GM21576 (cell line): ENCODE measurements at regions not wholly inside any gene's neighbourhood (a gene's known extent, or its start where the extent isn't known, plus 50 kb on each side); places are given as distances from the start of the nearest gene placed in this dataset.
"Not testable (repeated sequence)": the region's sequence is repeated elsewhere in the genome, so short reads cannot be mapped to it uniquely, and the experiment has no call there.

ENCODE experiments used
- ATAC-seq: cut with Tn5 transposase; IDR thresholded peaks from one replicate; pipeline ENCODE4 v1.9.1; 2021; ENCODE audit warnings: mild to moderate bottlenecking, moderate library complexity; ENCODE audit not compliant: unreplicated experiment

DNA sequence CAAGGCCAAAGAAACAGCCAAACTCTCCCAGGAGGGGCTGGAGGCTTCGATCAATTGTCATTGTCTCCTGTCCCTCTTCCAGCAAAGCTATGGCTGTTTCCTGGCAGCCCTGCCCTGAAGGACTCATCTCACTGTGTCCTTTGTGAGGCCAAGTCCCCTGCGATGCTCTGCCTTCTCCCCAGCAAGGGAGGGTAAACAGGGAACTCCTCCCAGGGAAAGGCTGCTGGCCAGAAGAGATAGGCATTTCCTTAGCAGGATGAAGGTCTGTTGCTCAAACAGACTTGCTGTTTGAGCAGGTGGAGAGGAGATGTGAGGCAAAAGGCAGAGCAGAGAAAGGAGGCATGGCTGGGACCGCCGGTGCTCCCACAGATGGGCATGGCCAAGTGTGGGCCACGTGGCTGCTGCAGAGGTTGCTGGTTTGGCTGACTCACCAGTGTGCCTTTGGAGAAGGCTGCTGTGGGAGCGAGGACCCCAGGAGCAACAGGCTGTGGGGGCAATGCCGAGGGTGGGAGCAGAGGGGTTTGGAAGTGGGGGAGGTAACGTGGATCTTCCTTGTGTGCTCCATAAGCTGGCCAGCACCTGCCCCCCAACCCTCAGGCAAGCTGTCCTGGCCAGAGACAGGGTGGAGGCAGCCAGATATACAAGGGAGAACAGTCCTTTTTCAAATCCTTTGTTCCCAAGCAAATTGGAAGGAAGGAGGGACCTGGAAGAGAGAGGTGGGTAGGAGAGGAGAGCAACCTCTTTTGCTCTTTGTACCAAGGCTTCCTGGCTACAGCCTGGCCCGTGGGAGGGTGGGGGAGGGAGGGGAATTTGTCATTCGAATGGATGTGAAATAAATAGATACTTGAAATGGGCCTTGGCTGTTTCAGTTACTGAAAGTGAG lies 449.8 kb downstream of the SIPA1L2 start:
- no peak for ATAC-seq

DNA sequence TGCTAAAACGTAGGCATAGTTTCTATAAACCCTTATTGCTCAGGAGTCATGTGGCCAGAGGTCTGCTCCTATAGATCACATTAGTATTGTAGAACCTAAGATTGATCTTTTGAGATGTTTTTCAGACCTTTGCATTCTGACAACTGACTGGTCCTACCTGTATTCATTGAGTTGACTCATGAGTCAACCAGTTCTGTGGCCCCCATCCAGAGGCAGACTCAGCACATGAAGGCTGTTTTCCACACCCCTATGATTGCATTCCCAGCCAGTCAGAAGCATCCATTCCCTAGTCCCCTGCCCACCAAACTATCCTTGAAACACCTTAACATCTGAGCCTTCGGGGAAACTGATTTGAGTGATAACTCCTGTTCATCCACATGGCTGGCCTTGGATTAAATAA lies 451.7 kb downstream of the SIPA1L2 start:
- ATAC-seq: no peak

DNA sequence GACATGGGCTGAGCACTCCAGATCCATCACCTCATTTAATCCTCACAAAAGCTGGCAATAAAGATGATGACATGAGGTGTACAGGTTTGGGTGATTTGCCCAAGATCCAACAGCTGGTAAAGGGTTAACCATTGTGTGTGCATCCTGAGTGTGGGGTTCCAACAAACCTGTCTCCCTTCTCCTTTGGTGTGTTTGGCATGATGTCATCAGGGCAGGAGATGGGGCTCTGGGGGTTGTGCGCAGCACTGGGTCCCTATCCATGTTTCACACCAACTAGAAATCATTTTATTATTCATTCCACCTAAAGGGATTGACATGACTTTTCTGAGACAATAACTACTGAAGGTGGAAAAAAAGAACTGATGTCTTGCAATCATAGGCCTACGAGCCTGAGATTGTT lies 452.5 kb downstream of the SIPA1L2 start:
- ATAC-seq: no peak

DNA sequence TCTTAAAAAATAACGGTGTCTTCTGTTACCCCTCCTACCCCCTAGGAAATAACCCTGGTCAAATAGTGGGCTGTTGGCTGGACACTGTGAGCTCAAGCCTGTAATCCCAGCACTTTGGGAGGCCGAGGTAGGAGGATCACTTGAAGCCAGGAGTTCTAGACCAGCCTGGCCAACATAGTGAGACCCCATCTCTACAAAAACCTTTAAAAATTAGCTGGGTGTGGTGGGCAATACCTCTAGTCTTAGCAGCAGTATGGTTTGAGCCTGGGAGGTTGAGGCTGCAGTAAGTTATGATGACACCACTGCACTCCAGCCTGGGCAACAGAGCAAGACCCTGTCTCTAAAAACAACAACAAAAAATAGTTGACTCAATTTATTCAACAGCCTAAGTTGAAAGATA lies 453.7 kb downstream of the SIPA1L2 start:
- ATAC-seq: no peak

DNA sequence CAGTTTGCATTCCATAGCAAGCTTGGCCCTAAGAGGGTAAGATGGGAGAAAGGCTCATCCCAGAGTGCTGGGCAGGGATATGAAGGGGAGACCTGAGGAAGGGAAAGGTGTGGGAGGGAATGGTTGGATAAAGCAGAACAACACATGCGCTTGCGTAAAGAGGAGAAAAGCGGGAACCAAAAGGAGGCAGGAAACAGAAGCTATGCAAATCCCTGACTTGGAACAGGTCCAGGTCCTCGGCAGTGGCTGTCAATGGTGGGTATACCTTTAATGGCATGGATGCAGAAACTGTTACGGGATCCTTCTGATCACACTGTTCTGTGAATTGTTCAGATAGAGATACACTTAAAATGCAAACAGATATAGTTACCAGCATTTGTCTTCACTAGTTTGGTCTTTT lies 455.6 kb downstream of the SIPA1L2 start:
- ATAC-seq: no peak

DNA sequence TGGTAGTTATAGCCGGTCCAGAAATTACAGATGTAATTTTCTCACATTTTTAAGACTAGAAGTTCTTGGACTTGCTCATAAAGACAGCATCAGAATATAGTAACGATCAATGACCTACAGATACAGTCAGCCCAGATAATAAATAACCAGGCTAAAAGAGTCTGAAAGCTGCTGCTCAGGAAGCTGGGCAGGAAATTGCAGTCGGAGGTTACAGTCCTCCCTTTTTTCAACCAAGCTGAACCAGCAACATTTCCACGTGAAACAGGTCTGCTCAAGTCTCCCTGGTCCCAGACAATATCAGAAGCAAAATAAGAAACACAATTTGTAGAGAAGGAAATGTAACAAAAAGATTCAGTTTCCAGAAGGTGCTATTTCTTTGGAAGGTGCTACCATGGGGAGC lies 457.4 kb downstream of the SIPA1L2 start:
- ATAC-seq: no peak

DNA sequence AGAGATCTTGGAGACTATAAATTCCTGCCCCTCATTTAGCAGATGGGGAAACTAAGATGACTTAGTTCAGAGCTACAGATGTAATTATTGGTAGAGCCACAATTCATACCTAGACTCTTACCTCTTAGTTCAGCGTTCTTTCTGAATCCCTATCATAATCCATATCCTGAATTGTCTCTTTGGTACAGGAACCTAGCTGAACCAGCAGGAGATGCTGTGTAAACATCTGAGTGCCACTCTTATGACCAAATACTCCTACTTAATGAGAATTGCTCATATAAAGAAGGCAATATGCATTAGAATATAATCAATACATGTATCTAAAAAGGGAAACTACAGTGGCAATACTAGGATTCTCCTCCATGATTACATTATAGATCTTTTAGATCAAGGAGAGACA lies 459.0 kb downstream of the SIPA1L2 start:
- no peak for ATAC-seq

DNA sequence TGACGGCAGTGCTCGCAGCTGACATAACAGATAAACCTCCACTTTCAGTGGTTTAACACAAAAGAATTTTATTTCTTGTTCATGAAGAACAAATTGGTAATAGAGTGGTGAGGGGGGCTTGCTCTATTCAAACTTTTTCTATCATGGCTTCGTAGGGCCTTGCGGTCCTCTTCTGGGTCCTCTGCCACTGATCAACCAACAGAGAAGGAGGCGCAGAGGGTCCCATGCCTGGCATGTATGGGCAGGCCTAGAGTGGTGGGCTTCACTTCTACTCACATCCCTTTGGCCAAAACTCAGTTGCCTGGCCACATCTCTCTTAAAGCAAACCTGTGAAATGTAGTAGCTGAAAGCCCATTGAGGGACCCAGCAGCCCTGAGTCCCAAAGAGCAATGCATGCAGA lies 460.5 kb downstream of the SIPA1L2 start:
- no peak for ATAC-seq

DNA sequence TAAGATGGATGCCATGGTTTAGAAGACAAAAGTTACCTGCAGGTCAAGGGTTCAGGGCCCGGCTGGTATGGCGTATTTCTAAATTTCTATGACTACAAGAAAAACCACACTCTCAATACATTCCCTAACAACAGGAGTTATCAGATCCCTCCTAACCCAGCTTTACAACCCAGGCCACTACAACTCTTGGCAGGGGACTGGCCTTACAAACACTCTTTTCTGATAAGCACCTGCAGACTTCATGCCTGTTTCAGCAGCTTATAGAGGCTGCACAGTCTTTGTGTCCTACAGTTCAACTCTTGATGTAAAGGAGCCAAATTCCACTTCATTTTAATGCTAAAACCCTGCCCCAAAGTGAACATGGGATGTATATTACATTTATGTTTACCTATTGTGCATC lies 461.4 kb downstream of the SIPA1L2 start:
- no peak for ATAC-seq

DNA sequence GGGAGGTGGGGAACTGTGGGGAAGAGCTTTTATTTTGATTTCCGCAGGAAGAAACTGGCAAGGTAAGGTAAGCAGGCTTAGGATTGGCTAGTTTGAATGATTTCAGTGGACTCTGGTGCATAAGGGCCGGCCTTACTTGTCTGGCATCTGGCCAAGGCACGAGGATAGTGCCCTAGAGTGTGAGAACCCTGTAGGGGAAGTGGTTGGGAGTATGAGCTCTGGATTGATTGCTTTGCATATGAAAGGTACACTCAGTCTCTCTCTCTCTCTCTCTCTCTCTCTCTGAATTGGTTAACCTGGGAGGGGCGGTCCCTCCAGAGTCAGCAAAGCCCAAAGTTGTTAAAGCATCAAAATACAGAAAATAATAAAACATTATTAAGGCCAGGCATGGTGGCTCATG lies 463.0 kb downstream of the SIPA1L2 start:
- ATAC-seq: no peak

DNA sequence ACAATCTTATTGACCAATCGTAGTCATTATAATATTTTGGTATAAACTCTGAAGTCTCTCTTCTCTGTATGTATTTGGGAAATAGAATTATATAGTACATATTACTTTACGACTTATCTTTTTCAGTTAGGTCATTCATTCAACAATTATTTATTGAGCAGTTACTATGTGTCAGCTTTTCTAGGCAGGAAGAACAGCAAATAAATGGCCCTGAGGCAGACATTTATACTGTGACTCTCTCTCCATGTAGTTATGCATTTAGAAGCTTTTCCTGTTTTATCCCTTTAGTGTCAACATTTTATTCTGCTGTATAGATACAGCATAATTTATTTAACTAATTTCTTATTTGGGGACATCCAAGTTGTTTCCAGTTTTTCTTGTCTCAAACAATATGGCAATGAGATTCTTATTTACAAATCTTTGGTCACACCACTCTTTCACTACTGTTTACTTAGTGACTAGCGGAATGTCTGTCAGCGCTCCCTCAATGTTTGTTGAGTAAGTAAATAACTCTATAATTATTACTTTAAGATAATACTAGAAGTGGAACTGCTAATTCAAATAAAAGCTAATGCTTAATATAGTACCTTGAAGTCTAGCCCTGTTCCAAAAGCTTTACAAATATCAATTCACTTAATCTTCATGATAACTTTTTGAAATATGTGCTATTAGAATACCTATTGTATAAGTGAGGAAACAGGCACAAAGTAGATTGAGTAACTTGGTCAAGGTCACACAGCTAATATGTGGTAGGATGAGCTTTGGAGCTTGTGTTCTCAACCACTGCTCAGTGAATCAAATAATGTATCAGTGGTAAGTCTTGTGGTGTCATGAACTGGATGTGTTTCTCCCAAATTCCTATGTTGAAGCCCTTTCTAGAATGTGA lies 465.6 kb downstream of the SIPA1L2 start:
- no peak for ATAC-seq

DNA sequence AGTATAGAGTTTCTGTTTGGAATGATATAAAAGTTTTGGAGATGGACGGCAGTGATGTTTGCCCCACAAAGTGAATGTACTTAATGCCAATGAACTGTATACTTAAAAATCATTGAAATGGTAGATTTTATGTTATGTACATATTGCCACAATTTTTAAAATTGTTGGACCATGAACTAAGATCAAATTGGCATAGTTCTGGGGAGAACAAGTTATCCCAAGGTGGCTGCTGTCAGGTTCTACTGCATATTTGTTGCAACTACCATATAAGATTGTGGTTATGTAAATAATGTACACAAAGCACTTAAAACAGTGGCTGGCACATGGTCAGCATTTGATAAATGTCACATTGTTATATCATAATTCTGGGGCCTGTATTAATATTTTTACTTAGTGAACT lies 466.4 kb downstream of the SIPA1L2 start:
- ATAC-seq: no peak

DNA sequence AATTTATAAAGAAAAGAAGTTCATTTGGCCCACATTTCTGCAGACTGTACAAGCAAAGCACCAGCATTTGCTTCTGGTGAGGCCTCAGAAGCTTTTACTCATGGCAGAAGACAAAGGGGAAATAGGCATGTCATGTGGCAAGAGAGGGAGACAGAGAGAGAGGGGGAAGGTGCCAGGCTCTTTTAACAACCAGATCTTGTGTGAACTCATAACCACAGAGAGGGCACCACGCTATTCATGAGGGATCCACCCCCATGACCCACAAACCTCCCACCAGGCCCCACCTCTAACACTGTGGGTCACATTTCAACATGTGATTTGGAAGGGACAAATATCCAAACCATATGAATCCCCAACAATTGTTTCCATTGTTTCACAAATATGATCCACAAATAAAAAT lies 467.9 kb downstream of the SIPA1L2 start:
- no peak for ATAC-seq

DNA sequence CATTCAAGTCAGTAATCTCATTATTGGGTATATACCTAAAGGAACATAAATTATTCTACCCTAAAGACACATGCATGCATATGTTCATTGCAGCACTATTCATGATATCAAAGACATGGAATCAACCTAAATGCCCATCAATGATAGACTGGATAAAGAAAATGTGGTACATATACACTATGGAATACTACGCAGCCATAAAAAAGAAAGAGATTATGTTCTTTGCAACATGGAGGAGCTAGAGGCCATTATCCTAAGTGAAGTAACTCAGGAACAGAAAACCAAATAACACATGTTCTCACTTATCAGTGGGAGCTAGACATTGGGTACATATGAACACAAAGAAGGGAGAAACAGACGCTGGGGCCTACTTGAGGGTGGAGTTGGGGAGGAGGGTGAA lies 471.4 kb downstream of the SIPA1L2 start:
- not testable (repeated sequence) for ATAC-seq

DNA sequence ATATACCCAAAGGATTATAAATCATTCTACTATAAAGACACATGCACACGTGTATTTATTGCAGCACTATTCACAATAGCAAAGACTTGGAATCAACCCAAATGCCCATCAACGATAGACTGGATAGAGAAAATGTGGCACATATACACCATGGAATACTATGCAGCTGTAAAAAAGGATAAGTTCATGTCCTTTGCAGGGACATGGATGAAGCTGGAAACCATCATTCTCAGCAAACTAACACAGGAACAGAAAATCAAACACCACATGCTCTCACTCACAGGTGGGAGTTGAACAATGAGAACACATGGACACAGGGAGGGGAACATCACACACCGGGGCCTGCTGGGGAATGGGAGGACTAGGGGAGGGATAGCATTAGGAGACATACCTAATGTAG lies 473.9 kb downstream of the SIPA1L2 start:
- ATAC-seq: not testable (repeated sequence)

DNA sequence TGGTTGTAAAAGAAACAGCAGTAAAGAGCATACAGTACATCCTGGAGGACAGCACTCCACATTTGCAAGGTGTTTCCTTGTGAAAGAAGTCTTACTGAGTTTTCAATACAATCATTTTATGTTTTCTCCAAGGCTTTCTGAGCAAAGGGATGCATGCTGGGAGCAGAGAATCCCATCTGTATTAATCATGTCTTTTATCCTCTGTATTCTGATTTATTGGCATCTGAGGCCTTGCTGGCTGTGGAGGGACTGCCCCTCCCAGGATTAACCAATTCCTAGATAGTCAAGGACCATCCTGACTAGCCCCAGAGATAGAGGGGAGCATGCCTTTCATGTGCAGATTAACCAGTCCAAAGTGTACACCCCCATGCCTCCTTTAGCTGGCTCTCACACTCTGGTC lies 476.3 kb downstream of the SIPA1L2 start:
- no peak for ATAC-seq

DNA sequence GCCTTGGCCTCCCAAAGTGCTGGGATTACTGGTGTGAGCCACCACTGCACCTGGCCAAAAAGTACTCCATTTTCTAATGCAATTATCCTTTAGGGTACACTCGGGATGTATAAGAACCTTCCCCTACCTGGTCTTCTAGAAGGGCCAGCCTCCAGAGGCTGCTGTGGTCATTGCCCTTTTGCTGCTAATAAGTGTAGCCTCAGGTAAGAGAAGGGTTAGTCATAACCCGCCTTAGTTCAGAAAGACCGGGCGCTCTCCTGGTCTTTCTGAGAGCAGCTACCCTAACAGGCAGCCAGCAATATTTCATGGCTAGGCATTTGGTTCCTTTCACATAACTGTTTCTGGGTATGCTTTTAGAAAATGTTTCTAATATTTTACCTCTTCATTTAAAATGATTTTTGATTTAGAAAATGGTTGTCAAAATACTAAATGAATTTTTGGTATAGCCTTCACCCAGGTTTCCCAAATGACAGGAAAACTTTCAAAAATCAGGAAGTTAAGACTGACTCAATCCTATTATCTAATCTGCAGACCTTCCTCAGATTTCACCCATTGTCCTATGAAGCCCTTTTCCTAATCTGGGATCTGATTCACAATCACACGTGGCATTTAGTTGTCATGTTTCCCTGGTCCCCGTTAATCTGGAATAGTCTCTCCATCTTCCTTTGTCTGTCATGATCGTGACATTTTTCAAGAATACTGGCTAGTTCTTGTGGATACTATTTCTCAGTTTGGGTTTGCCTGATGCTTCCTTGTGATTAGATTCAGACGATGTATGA lies 479.0 kb downstream of the SIPA1L2 start:
- ATAC-seq: no peak

DNA sequence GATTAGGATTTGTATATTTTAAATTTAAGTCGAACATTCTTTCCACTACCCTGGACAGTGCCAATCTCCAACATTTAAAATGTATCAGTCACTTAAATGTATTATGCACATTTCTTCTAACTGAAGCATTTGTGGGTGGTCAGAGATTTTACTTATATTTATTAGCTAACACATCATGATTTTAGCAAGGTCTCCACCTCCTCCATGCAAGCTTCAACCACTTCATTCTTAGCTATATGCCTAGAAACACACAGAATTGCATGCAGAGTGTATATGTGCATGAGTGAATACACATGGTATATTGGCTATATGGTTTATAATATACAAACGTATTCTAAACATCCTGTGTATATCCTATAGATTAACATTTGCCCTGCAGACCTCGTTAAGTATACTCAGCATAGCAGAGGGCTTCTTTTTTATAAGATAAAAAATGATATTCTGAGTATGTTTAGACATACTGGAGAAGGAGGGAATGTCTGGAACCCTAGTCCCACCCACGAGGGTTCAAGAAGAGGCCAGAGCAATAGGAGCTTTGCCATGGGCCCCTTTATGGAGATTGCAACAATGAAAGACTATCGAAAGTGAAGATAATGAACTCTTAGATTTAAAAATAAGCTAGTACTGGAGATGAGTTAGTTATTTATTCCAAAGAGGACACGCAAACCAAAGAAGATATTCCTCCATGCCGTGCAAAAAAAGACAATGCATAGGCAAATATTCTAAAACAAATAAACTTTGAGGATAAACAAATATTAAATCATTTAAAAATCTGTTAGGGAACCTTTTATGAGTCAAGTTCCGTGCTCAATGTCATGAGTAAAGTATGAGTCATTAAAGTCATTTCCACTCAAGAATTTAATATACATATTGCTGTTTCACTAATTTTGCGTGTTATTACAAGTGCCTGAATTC lies 480.4 kb downstream of the SIPA1L2 start:
- ATAC-seq: no peak

DNA sequence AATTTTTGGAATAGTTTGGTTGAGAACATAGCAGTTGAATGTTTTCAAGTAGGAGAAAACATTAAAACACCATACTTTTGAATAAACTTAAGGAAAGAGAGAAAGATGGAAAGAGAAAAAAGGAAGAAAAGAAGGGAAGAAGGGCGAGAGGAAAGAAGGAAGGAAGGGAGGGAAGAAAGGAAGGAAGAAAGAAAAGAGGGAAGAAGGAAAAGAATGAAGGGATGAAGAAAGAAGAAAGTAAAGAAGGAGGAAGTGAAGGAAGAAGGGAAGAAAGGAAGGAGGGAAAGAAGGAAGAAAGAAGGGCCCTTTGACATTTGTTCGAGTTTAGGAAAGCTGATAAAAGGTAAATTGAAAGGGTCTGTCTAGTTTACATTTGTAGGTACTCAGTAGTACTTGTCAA lies 482.7 kb downstream of the SIPA1L2 start:
- ATAC-seq: no peak

DNA sequence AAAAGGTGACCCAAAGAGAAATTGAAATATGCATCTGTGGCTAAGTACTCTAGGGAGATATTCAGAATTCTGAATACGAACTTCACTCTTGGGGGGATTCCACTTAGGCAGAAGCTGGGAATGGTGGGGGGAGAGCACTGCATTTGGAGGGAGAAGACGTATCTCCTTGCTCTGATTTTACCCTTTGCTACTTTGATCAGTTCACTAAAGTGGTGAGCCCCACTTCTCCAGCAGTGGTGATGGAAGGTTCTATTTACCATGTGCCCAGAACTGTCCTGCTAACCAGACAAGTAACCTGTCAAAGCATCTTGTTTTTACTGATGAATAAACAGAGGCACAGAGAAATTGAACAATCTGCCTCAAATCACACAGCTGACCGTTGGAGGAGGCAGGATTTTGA lies 483.4 kb downstream of the SIPA1L2 start:
- ATAC-seq: no peak
